NCI-H524 (cell line): ENCODE measurements at regions not wholly inside any gene's neighbourhood (a gene's known extent, or its start where the extent isn't known, plus 50 kb on each side); places are given as distances from the start of the nearest gene placed in this dataset.

ENCODE experiments used
- DNase-seq, 2 experiments: peaks; one replicate each; lab custom pipeline; 2025; lab: John Stamatoyannopoulos, UW

DNA sequence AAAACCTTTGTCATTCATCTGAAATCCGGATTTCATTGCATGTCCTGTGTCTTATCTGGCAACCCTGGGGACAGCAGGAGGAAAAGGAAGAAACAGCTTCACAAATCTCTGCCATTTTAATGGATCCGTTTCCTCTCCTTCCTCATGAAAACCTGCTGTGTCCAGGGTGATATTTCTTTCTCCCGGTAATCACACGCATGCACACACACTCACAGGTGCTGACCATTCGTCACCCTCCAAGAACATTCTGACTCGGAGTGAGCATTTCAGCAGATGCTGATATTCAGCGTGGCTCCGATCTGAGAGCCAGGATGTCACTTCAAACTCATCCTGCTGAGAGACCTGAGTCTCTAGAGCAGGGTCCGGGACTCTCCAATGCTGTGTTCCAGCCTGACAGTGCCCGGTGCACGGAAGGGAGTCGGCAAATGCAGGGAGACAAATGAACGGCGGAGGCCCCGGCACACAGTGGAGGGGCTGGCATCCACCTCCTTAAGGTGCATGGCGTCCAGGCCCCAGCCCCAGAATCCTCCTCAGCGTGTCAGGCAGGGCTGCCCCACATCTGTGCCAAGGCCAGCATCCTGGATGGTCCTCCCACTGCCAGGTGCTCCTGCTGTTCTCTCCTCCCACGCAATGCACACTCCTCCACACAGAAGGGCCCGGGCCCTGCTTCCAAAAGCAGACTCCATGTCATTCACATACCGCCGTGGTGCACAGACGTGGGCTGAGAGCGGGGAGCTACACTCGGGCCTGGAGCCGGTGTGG, 70.7 kb downstream of the RBFOX3 start:
- DNase-seq, result no peak

DNA sequence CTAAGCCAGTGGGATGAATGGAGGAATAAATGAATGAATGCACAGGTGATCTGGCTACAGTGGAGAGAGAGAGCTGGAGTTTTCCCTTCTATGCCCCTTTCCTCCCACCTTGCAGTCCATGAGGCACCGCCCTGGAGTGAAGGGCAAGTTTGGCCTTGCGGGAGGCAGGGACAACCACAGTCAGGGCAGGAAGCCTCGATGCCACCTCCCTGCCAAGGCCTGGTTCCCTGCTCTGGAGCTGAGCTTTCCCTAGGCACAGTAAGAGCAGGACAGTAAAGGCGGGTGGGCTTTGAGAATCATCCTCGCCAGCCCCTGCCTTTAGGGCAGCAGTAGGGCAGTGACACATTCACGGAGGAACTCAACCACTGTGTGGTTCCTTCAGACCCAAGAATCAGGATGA, 72.6 kb downstream of the RBFOX3 start:
- DNase-seq, result no peak

- DNase-seq, result no peak
These were observed 73.2 kb downstream of the RBFOX3 start for GRCh38 chr17:79537686-79538085.

DNA sequence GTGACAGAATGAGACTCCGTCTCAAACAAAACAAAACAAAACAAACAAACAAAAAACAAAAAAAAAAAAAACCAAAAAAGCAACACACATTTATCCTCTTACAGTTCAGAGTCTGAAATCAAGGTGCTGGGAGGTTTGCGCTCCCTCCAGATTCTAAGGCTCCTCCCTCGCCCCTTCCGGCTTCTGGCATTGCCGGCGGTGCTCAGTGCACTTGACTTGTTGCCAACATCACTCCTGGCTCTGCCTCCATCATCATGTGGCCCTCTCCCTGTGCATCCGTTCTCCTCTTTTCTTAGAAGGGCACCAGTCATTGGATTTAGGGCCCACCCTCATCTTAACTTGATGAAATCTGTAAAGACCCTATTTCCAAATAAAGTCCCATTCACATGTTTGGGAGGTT, 73.8 kb downstream of the RBFOX3 start:
- DNase-seq, result no peak

DNA sequence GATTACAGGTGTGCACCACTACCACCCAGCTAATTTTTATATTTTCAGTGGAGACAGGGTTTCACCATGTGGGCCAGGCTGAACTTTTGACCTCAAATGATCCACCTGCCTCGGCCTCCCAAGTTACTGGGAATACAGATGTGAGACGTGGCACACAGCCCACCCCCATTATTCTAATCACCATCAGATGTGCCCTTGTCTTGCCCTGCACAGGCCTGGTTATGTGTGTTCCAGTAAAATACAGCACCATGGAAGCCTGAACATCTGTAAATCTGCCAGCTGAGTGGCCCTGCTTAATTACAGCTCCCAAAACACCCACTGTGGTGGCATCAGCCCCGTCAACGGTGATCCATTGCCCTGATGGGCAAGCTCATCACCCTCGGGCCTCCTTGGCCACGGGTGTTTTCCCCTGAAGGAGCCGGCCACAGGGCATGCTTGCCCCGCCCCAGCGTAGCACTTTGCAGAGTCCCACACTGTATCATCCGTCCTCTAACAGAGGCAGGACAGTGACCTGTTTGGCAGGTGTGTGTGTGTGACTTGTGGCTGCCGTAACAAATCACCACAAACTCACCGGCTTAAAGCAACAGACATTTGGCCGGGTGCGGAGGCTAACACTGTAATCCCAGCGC, 74.5 kb downstream of the RBFOX3 start:
- DNase-seq, result no peak

- DNase-seq, result no peak
These were observed 75.2 kb downstream of the RBFOX3 start for GRCh38 chr17:79535728-79536025.

- no peak for DNase-seq
These were observed 75.8 kb downstream of the RBFOX3 start for GRCh38 chr17:79534851-79535727.

DNA sequence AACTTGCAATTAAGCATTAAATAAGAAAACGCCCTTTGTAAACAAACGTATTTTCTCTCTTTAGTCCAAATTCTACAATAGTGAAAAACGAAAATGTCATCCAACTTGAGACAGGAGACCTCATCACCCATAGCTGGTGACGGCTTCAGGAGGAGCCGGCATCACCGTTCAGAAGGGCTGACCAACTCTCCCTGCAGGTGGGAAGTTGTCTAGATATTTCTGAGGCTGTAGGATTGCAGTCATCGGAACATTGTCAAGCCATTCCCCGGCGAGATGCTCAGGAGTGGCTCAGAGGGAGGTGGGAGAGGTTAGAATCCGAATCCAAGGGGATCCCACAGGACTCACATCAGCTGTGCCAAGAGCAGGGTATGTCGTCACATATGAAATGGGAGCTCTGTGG, 76.7 kb downstream of the RBFOX3 start:
- no peak for DNase-seq

DNA sequence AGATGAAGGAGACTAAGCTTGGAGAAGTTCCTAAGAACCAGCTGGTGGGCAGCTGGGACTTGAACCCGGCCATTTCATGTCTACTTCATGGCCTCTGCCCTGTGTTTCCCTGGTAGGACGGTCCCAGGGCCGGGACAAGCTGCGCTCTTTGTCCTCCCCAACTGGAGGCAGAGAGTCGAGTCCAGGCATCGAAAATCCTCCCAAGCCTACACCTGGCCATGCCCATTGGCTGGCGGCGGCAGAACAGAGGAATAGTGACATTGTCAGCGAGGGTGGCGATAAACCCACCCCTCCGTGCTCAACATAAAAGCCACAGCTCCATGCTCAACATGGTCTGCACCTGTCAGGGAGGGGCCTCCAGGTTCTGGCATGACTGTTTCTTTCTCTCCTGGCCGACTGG, 77.7 kb downstream of the RBFOX3 start:
- DNase-seq, result no peak

- DNase-seq, result no peak
These were observed 78.6 kb downstream of the RBFOX3 start for GRCh38 chr17:79532107-79532790.

DNA sequence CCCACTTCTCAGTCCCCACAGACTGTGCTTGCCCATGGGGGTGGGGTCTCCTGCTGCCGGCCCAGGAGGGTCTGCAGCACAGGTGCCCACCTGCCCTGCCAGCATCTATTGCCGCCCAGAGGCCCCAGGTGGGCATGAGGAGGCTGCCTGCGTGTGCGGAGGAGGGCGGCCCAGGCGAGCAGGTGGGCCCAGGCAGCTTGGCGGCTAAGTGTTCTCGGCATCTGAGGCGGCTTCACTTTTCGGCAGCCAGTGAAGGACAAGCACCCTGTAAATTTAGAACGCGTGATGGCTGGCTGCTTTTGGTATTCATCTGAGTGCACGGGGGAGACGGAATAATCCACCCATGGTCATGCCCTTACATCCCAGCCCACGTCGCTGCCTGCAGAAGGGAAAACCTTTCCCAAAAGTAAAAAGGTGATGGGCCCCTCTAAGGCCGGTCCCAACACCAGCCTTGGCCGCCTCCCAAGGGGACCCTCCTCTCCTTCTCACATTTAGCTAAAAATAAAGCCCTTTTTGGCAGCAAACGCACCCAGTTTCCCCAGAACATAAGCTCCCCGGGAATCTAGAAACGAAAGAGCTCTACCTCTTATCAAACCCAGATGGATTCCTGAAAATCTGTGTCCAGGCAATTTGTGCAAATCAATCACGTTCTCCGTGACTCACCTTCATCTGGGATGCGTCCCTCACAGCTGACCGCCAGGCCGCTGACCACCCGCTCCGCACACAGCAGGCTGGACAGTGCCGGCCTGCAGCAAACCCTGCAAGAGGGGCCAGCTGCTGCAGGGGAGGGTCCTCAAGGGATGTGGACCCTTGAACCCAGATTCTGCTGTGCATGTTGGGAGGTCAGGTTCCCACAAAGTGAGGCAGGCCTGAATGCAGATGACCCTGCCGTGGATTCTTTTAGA, 79.4 kb downstream of the RBFOX3 start:
- no peak for DNase-seq

DNA sequence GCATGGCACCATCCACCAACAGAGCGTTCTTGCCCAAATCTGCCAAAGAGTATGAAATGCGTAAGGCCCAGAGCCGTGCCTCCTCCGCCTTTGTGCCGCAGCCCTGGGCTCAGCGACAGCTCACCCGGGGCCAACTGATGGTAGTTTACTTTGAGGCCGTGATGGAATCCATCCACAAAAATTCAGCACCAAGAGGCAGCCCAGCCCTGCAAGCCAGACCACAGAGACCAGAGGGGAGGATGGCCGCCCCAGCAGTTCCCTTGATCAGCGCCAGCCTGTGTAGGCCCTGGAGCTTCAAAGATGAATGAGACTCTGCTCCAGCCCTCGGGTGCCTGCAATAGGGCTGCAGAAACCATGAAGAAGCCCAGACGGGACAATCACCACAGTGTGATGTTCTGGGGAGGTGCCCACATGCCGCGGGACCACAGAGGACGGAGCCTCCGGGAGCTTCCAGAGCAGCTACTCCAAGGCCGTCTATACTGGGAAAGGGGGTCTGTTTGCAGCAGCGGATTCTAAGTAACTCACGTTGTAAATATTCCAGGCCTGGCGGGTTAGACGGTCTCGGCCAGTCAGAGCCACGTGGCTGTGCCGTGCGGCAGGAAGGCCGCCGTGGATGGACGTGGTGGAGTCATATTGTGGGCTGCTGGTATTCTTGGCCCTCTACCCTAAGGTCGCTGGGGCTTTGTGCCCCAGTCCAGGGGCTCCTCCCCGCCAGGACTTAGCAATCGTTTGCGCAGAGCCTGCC, 80.3 kb downstream of the RBFOX3 start:
- DNase-seq, result no peak

GRCh38 chr17:79529661-79530081, 81.2 kb downstream of the RBFOX3 start:
- DNase-seq, result peak; percentile 49 to 68

DNA sequence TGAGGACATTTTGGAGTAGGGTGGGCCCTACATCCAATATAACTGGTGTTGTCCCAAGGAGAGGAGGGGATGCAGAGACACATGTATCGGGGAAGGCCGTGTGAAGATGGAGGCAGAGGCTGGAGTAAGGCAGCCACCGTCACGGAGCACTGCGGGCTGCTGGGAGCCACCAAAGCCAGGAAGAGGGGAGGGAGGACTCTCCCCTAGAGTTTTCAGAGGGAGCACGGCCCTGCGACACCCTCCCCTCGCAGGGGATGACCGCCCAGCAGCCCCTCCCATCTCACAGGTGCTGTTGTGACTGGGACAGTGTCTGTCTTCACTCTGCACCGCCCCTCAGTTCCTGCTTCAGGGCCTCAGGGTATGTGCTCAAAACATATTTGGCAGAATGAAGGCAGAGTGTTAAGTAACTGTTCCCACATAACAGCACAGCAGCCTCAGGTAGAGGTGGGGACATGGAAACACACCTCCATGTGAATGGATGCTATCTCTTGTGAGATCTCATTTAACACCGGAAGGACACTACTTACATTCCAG, 82.2 kb downstream of the RBFOX3 start:
- DNase-seq, result no peak

GRCh38 chr17:79527306-79527705, 83.5 kb downstream of the RBFOX3 start:
- DNase-seq, result no peak

- DNase-seq, result no peak
These were observed 84.8 kb downstream of the RBFOX3 start for GRCh38 chr17:79525793-79526677.

DNA sequence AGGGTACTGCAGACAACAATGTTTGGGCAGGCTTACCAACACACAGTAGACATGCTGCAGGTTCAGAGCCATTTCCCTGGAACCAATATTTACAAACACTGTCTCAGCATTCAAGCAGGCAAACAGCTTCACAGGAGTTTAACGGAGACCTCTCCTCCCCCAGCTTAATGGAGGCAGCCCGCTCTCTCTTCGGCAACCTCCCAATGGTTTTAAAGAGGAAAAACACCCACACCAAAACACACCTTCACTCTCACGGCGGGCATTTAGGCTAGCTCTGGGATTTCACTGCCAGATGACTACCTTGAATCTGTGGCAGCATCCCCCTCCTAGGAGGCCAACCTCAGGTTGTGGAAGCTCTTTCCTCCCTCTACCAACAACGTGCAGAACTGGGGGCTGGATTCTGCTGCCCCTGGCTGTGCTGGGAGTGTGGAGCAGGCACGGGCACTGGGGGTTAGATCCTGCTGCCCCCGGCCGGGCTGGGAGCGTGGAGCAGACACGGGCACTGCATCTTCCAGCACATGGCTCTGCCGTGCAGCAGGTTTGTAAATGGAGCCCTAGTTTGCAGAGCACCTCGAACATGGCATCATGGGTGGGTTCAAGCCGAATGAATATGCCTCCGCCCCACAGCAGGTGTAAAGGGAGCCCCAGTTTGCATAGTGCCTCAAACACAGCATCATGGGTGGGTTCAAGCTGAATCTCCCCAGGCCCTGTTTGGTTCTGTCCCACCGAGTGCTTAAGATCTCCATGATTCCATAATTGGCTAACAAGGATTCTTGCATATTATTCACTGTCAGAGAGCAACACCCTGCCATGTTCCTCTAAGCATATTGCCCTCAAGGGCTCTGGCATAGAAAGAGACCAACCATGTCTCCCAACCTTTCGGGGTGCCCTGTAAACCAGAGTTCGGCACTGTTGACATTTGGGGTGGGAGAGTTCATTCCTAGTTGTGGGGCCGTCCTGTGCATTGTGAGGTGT, 86.4 kb downstream of the RBFOX3 start:
- DNase-seq, result no peak

DNA sequence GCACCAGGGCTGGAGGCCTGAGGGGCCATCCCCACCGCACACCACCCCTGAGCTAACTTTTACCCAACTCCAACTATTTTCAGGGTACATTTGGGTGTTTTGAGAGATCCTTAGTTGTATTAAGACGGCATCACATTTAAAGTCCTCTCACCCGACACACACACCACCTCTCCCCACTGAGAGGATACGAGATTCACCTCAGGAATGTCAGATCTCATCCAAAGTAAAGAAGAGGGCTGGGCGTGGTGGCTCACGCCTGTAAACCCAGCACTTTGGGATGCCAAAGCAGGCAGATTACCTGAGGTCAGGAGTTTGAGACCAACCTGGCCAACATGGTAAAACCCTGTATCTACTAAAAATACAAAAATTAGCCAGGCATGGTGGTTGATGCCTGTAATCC, 88.4 kb downstream of the RBFOX3 start:
- no peak for DNase-seq
